HCT116 (cell line): ENCODE measurements at regions not wholly inside any gene's neighbourhood (a gene's known extent, or its start where the extent isn't known, plus 50 kb on each side); places are given as distances from the start of the nearest gene placed in this dataset.

Experiments
- ATAC-seq: fragments of 200-7000 bp; cut with Tn5 transposase; 2 replicates; pipeline ENCODE4 v1.9.1; 2020; ENCODE audit warnings: mild to moderate bottlenecking, moderate library complexity
- BruUV-seq: library from RNA; stranded (reverse); fragments of 400-500 nt; replicated peaks from 2 replicates; lab custom pipeline; 2021; lab: Mats Ljungman, UMichigan
- CTCF ChIA-PET: fragments of 300-600 bp; sonication (Branson Sonifier 250); formaldehyde crosslinking; loops from one replicate; lab custom pipeline; 2021; ENCODE audit warnings: antibody characterized with exemption; lab: Charles Lee
- POLR2A ChIA-PET: fragments of 300-600, 350-600 bp; sonication (Branson Sonifier 250); formaldehyde crosslinking; loops from one replicate; lab custom pipeline; 2021; ENCODE audit warnings: antibody characterized with exemption; lab: Charles Lee
- RAD21 ChIA-PET, 2 experiments: fragments of 300-600 bp; sonication (Branson Sonifier 250); formaldehyde crosslinking; loops; one replicate each; lab custom pipeline; 2023; ENCODE audit warnings: low total read pairs in 2 of 2; ENCODE audit not compliant: uncharacterized antibody in 2 of 2, unreplicated experiment in 2 of 2, low non-redundant PET in 1 of 2; lab: Charles Lee
- DNase-seq: peaks from one replicate; pipeline ENCODE4 v3.0.0-alpha.2; 2010; ENCODE audit warnings: low read depth, low spot score
- H2AFZ ChIP-seq: fragments of 200-600 bp; shearing (Covaris generic), sonication (generic); 2 replicates; pipeline ENCODE4 v1.6.1; 2017; ENCODE audit warnings: low read depth, mixed run types, mixed read lengths, antibody characterized with exemption, low read length; ENCODE audit not compliant: poor library complexity, severe bottlenecking
- H3K27ac ChIP-seq: 2 replicates; pipeline ENCODE4 v1.5.1; 2012; ENCODE audit warnings: low read depth, low read length
- H3K27me3 ChIP-seq: fragments of 200-600 bp; sonication (generic); 2 replicates; pipeline ENCODE4 v1.6.1; 2016; ENCODE audit warnings: mixed run types, low read length, mixed read lengths; ENCODE audit not compliant: insufficient read depth
- H3K36me3 ChIP-seq, 2 experiments: fragments of 200-500 bp in 1 of 2; fragments of 200-600 bp in 1 of 2; sonication (Bioruptor generic) in 1 of 2; sonication (generic) in 1 of 2; 2 replicates each; pipeline versions ENCODE4 v1.5.1 to v1.6.1; 2014 to 2016; ENCODE audit warnings: low read length in 2 of 2, inconsistent platforms in 1 of 2, mixed read lengths in 1 of 2, mixed run types in 1 of 2; ENCODE audit not compliant: insufficient read depth in 2 of 2, control insufficient read depth in 1 of 2
- H3K4me1 ChIP-seq, 2 experiments: fragments of 200-600 bp in 1 of 2; sonication (generic) in 1 of 2; 2 replicates each; pipeline versions ENCODE4 v1.5.1 to v1.6.1; 2012 to 2017; ENCODE audit warnings: low read length in 2 of 2, inconsistent platforms in 1 of 2, mild to moderate bottlenecking in 1 of 2, mixed read lengths in 1 of 2, mixed run types in 1 of 2, moderate library complexity in 1 of 2; ENCODE audit not compliant: insufficient read depth in 2 of 2, control insufficient read depth in 1 of 2
- H3K4me2 ChIP-seq: fragments of 200-600 bp; sonication (generic); 2 replicates; pipeline ENCODE4 v1.6.1; 2017; ENCODE audit warnings: mixed run types, low read length, mixed read lengths
- H3K4me3 ChIP-seq, 2 experiments: fragments of 200-600 bp in 1 of 2; sonication (generic) in 1 of 2; replicated peaks in 1 of 2; 2 replicates each; pipeline ENCODE4 v1.5.1; 2011 to 2016; ENCODE audit warnings: low read length in 2 of 2, control low read depth in 1 of 2, low read depth in 1 of 2, mild to moderate bottlenecking in 1 of 2, mixed read lengths in 1 of 2, mixed run types in 1 of 2
- H3K79me2 ChIP-seq: fragments of 200-600 bp; sonication (generic); 2 replicates; pipeline ENCODE4 v1.6.1; 2017; ENCODE audit warnings: mild to moderate bottlenecking, mixed run types, low read length, moderate library complexity, mixed read lengths; ENCODE audit not compliant: insufficient read depth
- H3K9ac ChIP-seq: fragments of 200-600 bp; sonication (generic); 2 replicates; pipeline ENCODE4 v1.6.1; 2016; ENCODE audit warnings: low read length, mixed read lengths
- H3K9me2 ChIP-seq: fragments of 200-600 bp; sonication (generic), shearing (Covaris generic); 2 replicates; pipeline ENCODE4 v1.6.1; 2017; ENCODE audit warnings: mixed run types, mild to moderate bottlenecking, moderate library complexity; ENCODE audit not compliant: insufficient read depth
- H3K9me3 ChIP-seq, 2 experiments: fragments of 200-500 bp in 1 of 2; fragments of 200-600 bp in 1 of 2; sonication (Bioruptor generic) in 1 of 2; sonication (generic) in 1 of 2; 2 replicates each; pipeline ENCODE4 v1.6.1; 2014 to 2017; ENCODE audit warnings: low read length in 2 of 2, mixed read lengths in 2 of 2, inconsistent platforms in 1 of 2, low read depth in 1 of 2, mild to moderate bottlenecking in 1 of 2, mixed run types in 1 of 2, moderate library complexity in 1 of 2; ENCODE audit not compliant: control insufficient read depth in 1 of 2, insufficient read depth in 1 of 2
- H4K20me1 ChIP-seq: fragments of 200-600 bp; sonication (generic), shearing (Covaris generic); 2 replicates; pipeline ENCODE4 v1.6.1; 2017; ENCODE audit warnings: mixed run types, mild to moderate bottlenecking, moderate library complexity; ENCODE audit not compliant: insufficient read depth
- CBX3 ChIP-seq: IDR thresholded peaks from 2 replicates; pipeline ENCODE4 v1.6.1; 2012; ENCODE audit warnings: low read depth
- CEBPB ChIP-seq: IDR thresholded peaks from 2 replicates; pipeline ENCODE4 v1.6.1; 2012; ENCODE audit warnings: low read depth
- EGR1 ChIP-seq: IDR thresholded peaks from 2 replicates; pipeline ENCODE4 v1.6.1; 2012; ENCODE audit warnings: low read depth
- EZH2 ChIP-seq: fragments of 200-600 bp; sonication (generic); IDR thresholded peaks from 2 replicates; pipeline ENCODE4 v1.6.1; 2017; ENCODE audit warnings: antibody characterized with exemption, mixed run types
- EZH2phosphoT487 ChIP-seq: fragments of 200-600 bp; IDR thresholded peaks from 2 replicates; pipeline ENCODE4 v1.6.1; 2018; ENCODE audit warnings: antibody characterized with exemption, borderline replicate concordance
- FOSL1 ChIP-seq: IDR thresholded peaks from 2 replicates; pipeline ENCODE4 v1.6.1; 2012; ENCODE audit warnings: low read depth
- JUND ChIP-seq: IDR thresholded peaks from 2 replicates; pipeline ENCODE4 v1.6.1; 2012
- POLR2A ChIP-seq: IDR thresholded peaks from 2 replicates; pipeline ENCODE4 v1.7.0; 2011; ENCODE audit warnings: borderline replicate concordance; ENCODE audit not compliant: insufficient read depth, insufficient read length; ENCODE audit errors: extremely low read depth
- POLR2AphosphoS5 ChIP-seq: IDR thresholded peaks from 2 replicates; pipeline ENCODE4 v1.6.1; 2011; ENCODE audit warnings: mild to moderate bottlenecking, low read depth, low read length, moderate library complexity
- RAD21 ChIP-seq: IDR thresholded peaks from 2 replicates; pipeline ENCODE4 v1.6.1; 2012; ENCODE audit warnings: low read depth, mild to moderate bottlenecking
- SIN3A ChIP-seq: IDR thresholded peaks from 2 replicates; pipeline ENCODE4 v1.6.1; 2012; ENCODE audit warnings: low read depth
- SP1 ChIP-seq: IDR thresholded peaks from 2 replicates; pipeline ENCODE4 v1.6.1; 2012; ENCODE audit warnings: low read depth
- TCF7L2 ChIP-seq: IDR thresholded peaks from 2 replicates; pipeline ENCODE4 v1.7.0; 2011; ENCODE audit warnings: borderline replicate concordance, inconsistent platforms; ENCODE audit not compliant: insufficient read depth, insufficient read length; ENCODE audit errors: extremely low read depth
- YY1 ChIP-seq: IDR thresholded peaks from 2 replicates; pipeline ENCODE4 v1.6.1; 2011; ENCODE audit warnings: low read length, low read depth, moderate library complexity, mild to moderate bottlenecking; ENCODE audit not compliant: insufficient replicate concordance; ENCODE audit errors: extremely low read depth
- ZFX ChIP-seq: fragments of 450-650 bp; IDR thresholded peaks from 2 replicates; pipeline ENCODE4 v1.6.1; 2017
- intact Hi-C: fragments of 100-400 bp; cut with micrococcal nuclease; formaldehyde crosslinking; loops from 2 replicates; pipeline ENCODE4 v1.10.0; 2022
- TF ChIP-seq, protein P1 (sequence below), 3 experiments: fragments of 200-600 bp in 1 of 3; sonication (generic) in 1 of 3; IDR thresholded peaks in 2 of 3; conservative IDR thresholded peaks in 1 of 3; 2 replicates each; pipeline ENCODE4 v1.5.1; 2012 to 2017; ENCODE audit warnings: low read depth in 2 of 3, low read length in 2 of 3, antibody characterized with exemption in 1 of 3, borderline replicate concordance in 1 of 3, control low read depth in 1 of 3, mild to moderate bottlenecking in 1 of 3, mixed read lengths in 1 of 3, mixed run types in 1 of 3, moderate library complexity in 1 of 3; ENCODE audit not compliant: insufficient read depth in 1 of 3
- TF ChIP-seq, protein P2 (sequence below): IDR thresholded peaks from 2 replicates; pipeline ENCODE4 v1.6.1; 2012
- TF ChIP-seq, protein P3 (sequence below): IDR thresholded peaks from 2 replicates; pipeline ENCODE4 v1.6.1; 2011; ENCODE audit warnings: mild to moderate bottlenecking, low read length, moderate library complexity; ENCODE audit not compliant: insufficient replicate concordance; ENCODE audit errors: extremely low read depth
- TF ChIP-seq, protein P4 (sequence below): IDR thresholded peaks from 2 replicates; pipeline ENCODE4 v1.6.1; 2012

DNA sequence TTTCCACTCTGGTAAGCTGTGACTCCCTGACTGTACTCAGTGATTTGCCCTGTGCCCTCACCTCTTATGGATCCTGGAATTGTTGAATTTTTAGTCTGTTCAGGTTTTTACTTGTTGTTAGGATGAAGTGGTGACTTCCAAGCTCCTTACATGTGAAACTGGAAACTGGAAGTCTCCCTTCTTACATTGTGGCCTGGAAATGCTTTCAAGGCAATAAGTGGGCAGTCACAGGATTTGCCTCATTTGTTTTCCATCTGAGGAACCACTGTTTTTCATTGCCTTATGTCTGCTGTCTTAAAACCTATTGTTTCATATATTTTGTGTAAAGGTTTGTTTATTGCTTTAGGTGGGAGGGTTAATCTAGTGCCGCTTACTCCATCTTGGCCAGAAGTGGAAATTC lies 155.8 kb downstream of the CYB561 start:
- no peaks in the 10 kb centered on the region for H3K4me1 ChIP-seq
- H3K36me3 ChIP-seq = no peaks in the 10 kb centered on the region
- BruUV-seq = no TSS peak
- intact Hi-C loops = no loop called here
- H3K9me2 ChIP-seq = no peaks in the 10 kb centered on the region
- H3K9ac ChIP-seq = no peak overlapping the region
- ChIA-PET POLR2A (no interaction called here), CTCF (no interaction called here), RAD21 (no interaction called here)
- H3K4me2 ChIP-seq = no peak overlapping the region
- H2AFZ ChIP-seq = no peak overlapping the region
- H3K9me3 ChIP-seq = peaks cover 14 to 16% of the 10 kb centered on the region in 2 experiments; a peak in 3 of 4 replicates
- no peak overlapping the region for H3K4me3 ChIP-seq
- TF ChIP-seq SIN3A (no peak), CBX3 (no peak)
- ATAC-seq (no peak), DNase-seq (no peak)
- H3K27ac ChIP-seq = no peak overlapping the region
- no peaks in the 10 kb centered on the region for H4K20me1 ChIP-seq
- no peaks in the 10 kb centered on the region for H3K27me3 ChIP-seq
- no peaks in the 10 kb centered on the region for H3K79me2 ChIP-seq

DNA sequence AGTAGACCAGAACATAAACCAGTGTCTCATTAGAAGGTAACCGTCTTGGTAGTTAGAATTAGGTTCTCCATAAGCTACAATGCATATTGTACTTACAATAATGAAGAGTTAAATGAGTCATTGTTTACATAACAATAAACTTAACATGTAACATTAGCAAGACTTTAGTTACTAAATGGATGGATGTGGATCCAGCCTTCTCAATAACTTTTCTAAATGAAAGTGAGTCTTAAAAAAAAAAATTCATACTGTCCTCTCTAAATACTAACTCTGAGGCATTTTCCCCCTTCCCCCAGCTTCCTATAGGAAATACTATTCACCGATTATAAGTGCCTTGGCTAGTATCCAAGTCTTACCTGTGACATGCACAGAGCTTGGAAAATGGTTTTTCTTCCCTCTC lies 155.3 kb downstream of the CYB561 start:
- H4K20me1 ChIP-seq = no peaks in the 10 kb centered on the region
- H3K4me2 ChIP-seq = no peak overlapping the region
- intact Hi-C loops = no loop called here
- no peak overlapping the region for H3K27ac ChIP-seq
- no TSS peak for BruUV-seq
- POLR2A ChIA-PET = interaction anchor here (0.6 kb wide), 1 partner anchor 71 kb away, joined by 3 read pairs; no protein-coding TSS in a partner anchor
- no peak overlapping the region for H3K9ac ChIP-seq
- H3K9me3 ChIP-seq = peaks cover 9 to 13% of the 10 kb centered on the region in 2 experiments; a peak in 3 of 4 replicates
- ATAC-seq (no peak), DNase-seq (no peak)
- RAD21 ChIA-PET = no interaction called here
- H3K9me2 ChIP-seq = no peaks in the 10 kb centered on the region
- no peak overlapping the region for H2AFZ ChIP-seq
- H3K4me1 ChIP-seq = no peaks in the 10 kb centered on the region
- no peak overlapping the region for H3K4me3 ChIP-seq
- H3K36me3 ChIP-seq = no peaks in the 10 kb centered on the region
- CTCF ChIA-PET = no interaction called here
- no peaks in the 10 kb centered on the region for H3K79me2 ChIP-seq
- H3K27me3 ChIP-seq = no peaks in the 10 kb centered on the region
- TF ChIP-seq JUND (no peak), ZFX (no peak), FOSL1 (no peak), EZH2phosphoT487 (no peak), POLR2A (no peak), RAD21 (no peak), CBX3 (no peak), EGR1 (no peak), POLR2AphosphoS5 (no peak), EZH2 (no peak), YY1 (no peak), TCF7L2 (no peak), CEBPB (no peak), SP1 (no peak)
- TF ChIP-seq, protein P1, sequence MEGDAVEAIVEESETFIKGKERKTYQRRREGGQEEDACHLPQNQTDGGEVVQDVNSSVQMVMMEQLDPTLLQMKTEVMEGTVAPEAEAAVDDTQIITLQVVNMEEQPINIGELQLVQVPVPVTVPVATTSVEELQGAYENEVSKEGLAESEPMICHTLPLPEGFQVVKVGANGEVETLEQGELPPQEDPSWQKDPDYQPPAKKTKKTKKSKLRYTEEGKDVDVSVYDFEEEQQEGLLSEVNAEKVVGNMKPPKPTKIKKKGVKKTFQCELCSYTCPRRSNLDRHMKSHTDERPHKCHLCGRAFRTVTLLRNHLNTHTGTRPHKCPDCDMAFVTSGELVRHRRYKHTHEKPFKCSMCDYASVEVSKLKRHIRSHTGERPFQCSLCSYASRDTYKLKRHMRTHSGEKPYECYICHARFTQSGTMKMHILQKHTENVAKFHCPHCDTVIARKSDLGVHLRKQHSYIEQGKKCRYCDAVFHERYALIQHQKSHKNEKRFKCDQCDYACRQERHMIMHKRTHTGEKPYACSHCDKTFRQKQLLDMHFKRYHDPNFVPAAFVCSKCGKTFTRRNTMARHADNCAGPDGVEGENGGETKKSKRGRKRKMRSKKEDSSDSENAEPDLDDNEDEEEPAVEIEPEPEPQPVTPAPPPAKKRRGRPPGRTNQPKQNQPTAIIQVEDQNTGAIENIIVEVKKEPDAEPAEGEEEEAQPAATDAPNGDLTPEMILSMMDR (IDR thresholded peaks at IDR 0.05 in 2 of 3, conservative IDR thresholded peaks at IDR 0.05 in 1 of 3; ENCODE audit: borderline replicate concordance in 1 of 3, insufficient read depth in 1 of 3, low read depth in 2 of 3, low read length in 2 of 3) = no peak
- TF ChIP-seq, protein P2, sequence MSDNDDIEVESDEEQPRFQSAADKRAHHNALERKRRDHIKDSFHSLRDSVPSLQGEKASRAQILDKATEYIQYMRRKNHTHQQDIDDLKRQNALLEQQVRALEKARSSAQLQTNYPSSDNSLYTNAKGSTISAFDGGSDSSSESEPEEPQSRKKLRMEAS = no peak
- TF ChIP-seq, protein P3, sequence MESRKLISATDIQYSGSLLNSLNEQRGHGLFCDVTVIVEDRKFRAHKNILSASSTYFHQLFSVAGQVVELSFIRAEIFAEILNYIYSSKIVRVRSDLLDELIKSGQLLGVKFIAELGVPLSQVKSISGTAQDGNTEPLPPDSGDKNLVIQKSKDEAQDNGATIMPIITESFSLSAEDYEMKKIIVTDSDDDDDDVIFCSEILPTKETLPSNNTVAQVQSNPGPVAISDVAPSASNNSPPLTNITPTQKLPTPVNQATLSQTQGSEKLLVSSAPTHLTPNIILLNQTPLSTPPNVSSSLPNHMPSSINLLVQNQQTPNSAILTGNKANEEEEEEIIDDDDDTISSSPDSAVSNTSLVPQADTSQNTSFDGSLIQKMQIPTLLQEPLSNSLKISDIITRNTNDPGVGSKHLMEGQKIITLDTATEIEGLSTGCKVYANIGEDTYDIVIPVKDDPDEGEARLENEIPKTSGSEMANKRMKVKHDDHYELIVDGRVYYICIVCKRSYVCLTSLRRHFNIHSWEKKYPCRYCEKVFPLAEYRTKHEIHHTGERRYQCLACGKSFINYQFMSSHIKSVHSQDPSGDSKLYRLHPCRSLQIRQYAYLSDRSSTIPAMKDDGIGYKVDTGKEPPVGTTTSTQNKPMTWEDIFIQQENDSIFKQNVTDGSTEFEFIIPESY = no peak
- TF ChIP-seq, protein P4, sequence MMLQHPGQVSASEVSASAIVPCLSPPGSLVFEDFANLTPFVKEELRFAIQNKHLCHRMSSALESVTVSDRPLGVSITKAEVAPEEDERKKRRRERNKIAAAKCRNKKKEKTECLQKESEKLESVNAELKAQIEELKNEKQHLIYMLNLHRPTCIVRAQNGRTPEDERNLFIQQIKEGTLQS = no peak
